RWPE1 (cell line): ENCODE measurements at regions not wholly inside any gene's neighbourhood (a gene's known extent, or its start where the extent isn't known, plus 50 kb on each side); places are given as distances from the start of the nearest gene placed in this dataset.
"Not testable (repeated sequence)": the region's sequence is repeated elsewhere in the genome, so short reads cannot be mapped to it uniquely, and the experiment has no call there.

ENCODE experiments used
- CTCF ChIA-PET: fragments of 350-600 bp; sonication (Branson Sonifier 250); formaldehyde crosslinking; extraction: SDS; loops from one replicate; lab custom pipeline; 2021; lab: Yijun Ruan, JAX
- POLR2A ChIA-PET: fragments of 400-600 bp; formaldehyde crosslinking; extraction: SDS; loops from one replicate; lab custom pipeline; 2020; ENCODE audit warnings: antibody characterized with exemption; ENCODE audit not compliant: low non-redundant PET; lab: Yijun Ruan, JAX
- DNase-seq: peaks from one replicate; pipeline ENCODE4 v3.0.0; 2012; ENCODE audit warnings: low spot score
- H3K27ac ChIP-seq: fragments of 450-650 bp; 2 replicates; pipeline ENCODE4 v1.5.1; 2017
- CTCF ChIP-seq: fragments of 450-650 bp; conservative IDR thresholded peaks from 2 replicates; pipeline ENCODE4 v1.5.1; 2017; ENCODE audit warnings: low read depth, mild to moderate bottlenecking

- POLR2A ChIA-PET = no interaction called here
- no peak for DNase-seq
- CTCF ChIA-PET = no interaction called here
- TF ChIP-seq CTCF = no peak
- no peak overlapping the region for H3K27ac ChIP-seq
Measured at GRCh38 chr3:127495821-127496655, 94.5 kb downstream of the TPRA1 start.

GRCh38 chr3:127493924-127494646, 96.4 kb downstream of the TPRA1 start:
- ChIA-PET POLR2A (no interaction called here), CTCF (interaction anchor here (1.1 kb wide), 1 partner anchor 51 kb away, joined by 4 read pairs; no protein-coding TSS in a partner anchor)
- no peak overlapping the region for H3K27ac ChIP-seq
- no peak for TF ChIP-seq CTCF
- DNase-seq = no peak

- TF ChIP-seq CTCF = no peak
- no peak for DNase-seq
- CTCF ChIA-PET = no interaction called here
- POLR2A ChIA-PET = no interaction called here
- H3K27ac ChIP-seq = no peak overlapping the region
Measured at GRCh38 chr3:127492426-127492825, 98.1 kb downstream of the TPRA1 start.

GRCh38 chr3:127491909-127492308, 98.6 kb downstream of the TPRA1 start:
- POLR2A ChIA-PET = no interaction called here

DNA sequence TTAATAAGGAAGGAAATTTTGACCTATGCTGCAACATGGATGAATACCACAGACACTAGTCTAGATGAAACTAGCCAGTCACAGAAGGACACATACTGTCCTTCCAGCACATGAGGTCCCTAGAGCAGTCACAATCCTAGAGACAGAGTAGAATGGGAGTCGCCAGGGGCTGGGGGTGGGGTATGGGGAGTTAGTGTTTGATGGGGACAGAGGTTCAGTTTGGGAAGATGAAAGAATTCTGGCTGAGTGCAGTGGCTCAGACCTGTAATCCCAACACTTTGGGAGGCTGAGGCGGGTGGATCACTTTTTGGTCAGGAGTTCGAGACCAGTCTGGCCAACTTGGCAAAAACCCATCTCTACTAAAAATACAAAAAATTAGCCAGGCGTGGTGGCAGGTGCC, 99.2 kb downstream of the TPRA1 start:
- POLR2A ChIA-PET = no interaction called here
- no peak overlapping the region for H3K27ac ChIP-seq
- TF ChIP-seq CTCF = no peak
- DNase-seq = no peak
- CTCF ChIA-PET = no interaction called here

More at GRCh38 chr3:127491909-127492308, 98.6 kb downstream of the TPRA1 start:
- no peak for DNase-seq
- no peak for TF ChIP-seq CTCF
- CTCF ChIA-PET = no interaction called here
- no peak overlapping the region for H3K27ac ChIP-seq

DNA sequence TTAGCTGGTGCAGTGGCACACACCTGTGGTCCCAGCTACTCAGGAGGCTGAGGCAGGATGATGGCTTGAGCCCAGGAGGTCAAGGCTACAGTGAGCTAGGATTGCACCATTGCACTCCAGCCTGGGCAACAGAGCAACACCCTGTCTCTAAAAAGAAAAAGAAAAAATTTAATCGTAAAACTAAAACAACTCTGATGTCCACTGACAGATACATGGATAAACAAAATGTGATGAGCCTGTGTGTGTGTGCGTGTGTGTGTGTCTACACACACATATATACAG, 99.6 kb downstream of the TPRA1 start:
- POLR2A ChIA-PET, H3K27ac ChIP-seq, CTCF ChIA-PET, DNase-seq: not testable (repeated sequence)
